ENCODE measurements at regions not wholly inside any gene's neighbourhood (a gene's known extent, or its start where the extent isn't known, plus 50 kb on each side); places are given as distances from the start of the nearest gene placed in this dataset.

- TF ChIP-seq POLR2AphosphoS5 (IDR thresholded peaks at IDR 0.05; ENCODE audit: low read depth, low read length) = no peak
- TF ChIP-seq CTCF (IDR thresholded peaks at IDR 0.05) = no peak
- no peak for TF ChIP-seq REST (IDR thresholded peaks at IDR 0.05; ENCODE audit: insufficient read depth in 1 of 2, low read depth in 2 of 2, low read length in 1 of 2)
- no peak for TF ChIP-seq SIN3A (IDR thresholded peaks at IDR 0.05; ENCODE audit: borderline replicate concordance, insufficient read depth, low read depth, low read length)
- TF ChIP-seq TCF7L2 (IDR thresholded peaks at IDR 0.05; ENCODE audit: low read depth, low read length) = no peak
Measured at GRCh38 chr2:54053830-54054229, 61.6 kb upstream of the ACYP2 start.

All from Panc1 (cell line).